K562 (cell line): ENCODE measurements at regions not wholly inside any gene's neighbourhood (a gene's known extent, or its start where the extent isn't known, plus 50 kb on each side); places are given as distances from the start of the nearest gene placed in this dataset.

ENCODE experiments used
- CHCHD3 ChIP-seq: fragments of 250-450 bp; sonication (Bioruptor Pico); IDR thresholded peaks from 2 replicates; pipeline ENCODE4 v2.1.2; 2022; ENCODE audit warnings: mild to moderate bottlenecking
- CXXC5 ChIP-seq: fragments of 250-450 bp; sonication (Bioruptor Pico); IDR thresholded peaks from 2 replicates; pipeline ENCODE4 v1.8.0; 2022; ENCODE audit warnings: inconsistent platforms, mild to moderate bottlenecking, moderate library complexity
- FOXA3 ChIP-seq, 2 experiments: fragments of 450-650 bp in 1 of 2; sonication (generic) in 1 of 2; formaldehyde crosslinking; IDR thresholded peaks in 1 of 2; conservative IDR thresholded peaks in 1 of 2; 2 replicates each; pipeline versions ENCODE4 v1.4.0 to v1.8.0; 2020 to 2022; ENCODE audit warnings: mild to moderate bottlenecking in 2 of 2, missing genetic modification reagents in 1 of 2
- PBX2 ChIP-seq, 2 experiments: IDR thresholded peaks in 1 of 2; conservative IDR thresholded peaks in 1 of 2; 2 replicates each; pipeline ENCODE4 v1.6.1; 2016; ENCODE audit warnings: low read depth in 2 of 2, mild to moderate bottlenecking in 1 of 2, missing compliant biosample characterization in 1 of 2, missing genetic modification characterization in 1 of 2, moderate library complexity in 1 of 2
- SMARCA5 ChIP-seq: fragments of 450-650 bp; IDR thresholded peaks from 2 replicates; pipeline ENCODE4 v1.6.1; 2016
- SREBF1 ChIP-seq: fragments of 150-350 bp; IDR thresholded peaks from 2 replicates; pipeline ENCODE4 v1.6.1; 2014; ENCODE audit warnings: antibody characterized with exemption, low read depth, low read length, borderline replicate concordance
- TBP ChIP-seq: optimal IDR thresholded peaks from 2 replicates; pipeline ENCODE3; 2011; ENCODE audit warnings: low read depth, low read length, improper control_type of control experiment
- ZNF707 ChIP-seq: fragments of 250-450 bp; sonication (Bioruptor Pico); conservative IDR thresholded peaks from 2 replicates; pipeline ENCODE4 v1.8.0; 2022; ENCODE audit warnings: inconsistent platforms, mild to moderate bottlenecking, moderate library complexity
- ZNF77 ChIP-seq: fragments of 250-450 bp; sonication (Bioruptor Pico); IDR thresholded peaks from 2 replicates; pipeline ENCODE4 v1.5.0; 2020
- TF ChIP-seq, protein P1 (sequence below): fragments of 250-450 bp; sonication (Bioruptor Pico); IDR thresholded peaks from 2 replicates; pipeline ENCODE4 v1.4.0; 2020
- TF ChIP-seq, protein P2 (sequence below): fragments of 450-650 bp; IDR thresholded peaks from 2 replicates; pipeline ENCODE4 v1.7.1; 2018; ENCODE audit warnings: mild to moderate bottlenecking, low read depth; ENCODE audit not compliant: partially characterized antibody

GRCh38 chr17:33871720-33872540, 383.2 kb upstream of the CCL2 start (continued):
- TF ChIP-seq PBX2 (CRISPR knock-in tag; IDR thresholded peaks at IDR 0.05; ENCODE audit: low read depth): peak; percentile 65
- TF ChIP-seq PBX2 (tag; conservative IDR thresholded peaks at IDR 0.05; ENCODE audit: low read depth): peak; percentile 97
- TF ChIP-seq ZNF77 (CRISPR knock-in tag): no peak
- peak; percentile 55 for TF ChIP-seq CXXC5 (CRISPR knock-in tag)
- peak; percentile 93 for TF ChIP-seq SREBF1
- TF ChIP-seq CHCHD3: no peak
- 0 out of 2 replicates have a peak, but pooled peaks have one; percentile 0 for TF ChIP-seq SMARCA5
- 0 out of 2 replicates have a peak, but pooled peaks have one; percentile 20 for TF ChIP-seq ZNF707 (CRISPR knock-in tag)
- TF ChIP-seq, protein P1, sequence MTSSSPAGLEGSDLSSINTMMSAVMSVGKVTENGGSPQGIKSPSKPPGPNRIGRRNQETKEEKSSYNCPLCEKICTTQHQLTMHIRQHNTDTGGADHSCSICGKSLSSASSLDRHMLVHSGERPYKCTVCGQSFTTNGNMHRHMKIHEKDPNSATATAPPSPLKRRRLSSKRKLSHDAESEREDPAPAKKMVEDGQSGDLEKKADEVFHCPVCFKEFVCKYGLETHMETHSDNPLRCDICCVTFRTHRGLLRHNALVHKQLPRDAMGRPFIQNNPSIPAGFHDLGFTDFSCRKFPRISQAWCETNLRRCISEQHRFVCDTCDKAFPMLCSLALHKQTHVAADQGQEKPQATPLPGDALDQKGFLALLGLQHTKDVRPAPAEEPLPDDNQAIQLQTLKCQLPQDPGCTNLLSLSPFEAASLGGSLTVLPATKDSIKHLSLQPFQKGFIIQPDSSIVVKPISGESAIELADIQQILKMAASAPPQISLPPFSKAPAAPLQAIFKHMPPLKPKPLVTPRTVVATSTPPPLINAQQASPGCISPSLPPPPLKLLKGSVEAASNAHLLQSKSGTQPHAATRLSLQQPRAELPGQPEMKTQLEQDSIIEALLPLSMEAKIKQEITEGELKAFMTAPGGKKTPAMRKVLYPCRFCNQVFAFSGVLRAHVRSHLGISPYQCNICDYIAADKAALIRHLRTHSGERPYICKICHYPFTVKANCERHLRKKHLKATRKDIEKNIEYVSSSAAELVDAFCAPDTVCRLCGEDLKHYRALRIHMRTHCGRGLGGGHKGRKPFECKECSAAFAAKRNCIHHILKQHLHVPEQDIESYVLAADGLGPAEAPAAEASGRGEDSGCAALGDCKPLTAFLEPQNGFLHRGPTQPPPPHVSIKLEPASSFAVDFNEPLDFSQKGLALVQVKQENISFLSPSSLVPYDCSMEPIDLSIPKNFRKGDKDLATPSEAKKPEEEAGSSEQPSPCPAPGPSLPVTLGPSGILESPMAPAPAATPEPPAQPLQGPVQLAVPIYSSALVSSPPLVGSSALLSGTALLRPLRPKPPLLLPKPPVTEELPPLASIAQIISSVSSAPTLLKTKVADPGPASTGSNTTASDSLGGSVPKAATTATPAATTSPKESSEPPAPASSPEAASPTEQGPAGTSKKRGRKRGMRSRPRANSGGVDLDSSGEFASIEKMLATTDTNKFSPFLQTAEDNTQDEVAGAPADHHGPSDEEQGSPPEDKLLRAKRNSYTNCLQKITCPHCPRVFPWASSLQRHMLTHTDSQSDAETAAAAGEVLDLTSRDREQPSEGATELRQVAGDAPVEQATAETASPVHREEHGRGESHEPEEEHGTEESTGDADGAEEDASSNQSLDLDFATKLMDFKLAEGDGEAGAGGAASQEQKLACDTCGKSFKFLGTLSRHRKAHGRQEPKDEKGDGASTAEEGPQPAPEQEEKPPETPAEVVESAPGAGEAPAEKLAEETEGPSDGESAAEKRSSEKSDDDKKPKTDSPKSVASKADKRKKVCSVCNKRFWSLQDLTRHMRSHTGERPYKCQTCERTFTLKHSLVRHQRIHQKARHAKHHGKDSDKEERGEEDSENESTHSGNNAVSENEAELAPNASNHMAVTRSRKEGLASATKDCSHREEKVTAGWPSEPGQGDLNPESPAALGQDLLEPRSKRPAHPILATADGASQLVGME (CRISPR knock-in tag): peak; percentile 63; the same call in 1 of the 2 replicates
- TF ChIP-seq FOXA3 (CRISPR knock-in tag; conservative IDR thresholded peaks at IDR 0.05 in 1 of 2, IDR thresholded peaks at IDR 0.05 in 1 of 2): peak; percentile 46 to 62; a peak in 3 of 4 replicates
- TF ChIP-seq, protein P2, sequence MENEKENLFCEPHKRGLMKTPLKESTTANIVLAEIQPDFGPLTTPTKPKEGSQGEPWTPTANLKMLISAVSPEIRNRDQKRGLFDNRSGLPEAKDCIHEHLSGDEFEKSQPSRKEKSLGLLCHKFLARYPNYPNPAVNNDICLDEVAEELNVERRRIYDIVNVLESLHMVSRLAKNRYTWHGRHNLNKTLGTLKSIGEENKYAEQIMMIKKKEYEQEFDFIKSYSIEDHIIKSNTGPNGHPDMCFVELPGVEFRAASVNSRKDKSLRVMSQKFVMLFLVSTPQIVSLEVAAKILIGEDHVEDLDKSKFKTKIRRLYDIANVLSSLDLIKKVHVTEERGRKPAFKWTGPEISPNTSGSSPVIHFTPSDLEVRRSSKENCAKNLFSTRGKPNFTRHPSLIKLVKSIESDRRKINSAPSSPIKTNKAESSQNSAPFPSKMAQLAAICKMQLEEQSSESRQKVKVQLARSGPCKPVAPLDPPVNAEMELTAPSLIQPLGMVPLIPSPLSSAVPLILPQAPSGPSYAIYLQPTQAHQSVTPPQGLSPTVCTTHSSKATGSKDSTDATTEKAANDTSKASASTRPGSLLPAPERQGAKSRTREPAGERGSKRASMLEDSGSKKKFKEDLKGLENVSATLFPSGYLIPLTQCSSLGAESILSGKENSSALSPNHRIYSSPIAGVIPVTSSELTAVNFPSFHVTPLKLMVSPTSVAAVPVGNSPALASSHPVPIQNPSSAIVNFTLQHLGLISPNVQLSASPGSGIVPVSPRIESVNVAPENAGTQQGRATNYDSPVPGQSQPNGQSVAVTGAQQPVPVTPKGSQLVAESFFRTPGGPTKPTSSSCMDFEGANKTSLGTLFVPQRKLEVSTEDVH: peak; percentile 44
- peak; percentile 14 for TF ChIP-seq TBP
